Coronary artery (tissue), 2 donors: ENCODE measurements at regions not wholly inside any gene's neighbourhood (a gene's known extent, or its start where the extent isn't known, plus 50 kb on each side); places are given as distances from the start of the nearest gene placed in this dataset.

Experiments
- DNase-seq: peaks from one replicate; pipeline ENCODE4 v3.0.0-alpha.2; 2017; ENCODE audit warnings: low spot score
- H3K27ac ChIP-seq, 2 donors: fragments of 200-600 bp; sonication (generic); one replicate each; pipeline ENCODE4 v1.5.1; 2016 to 2019
- H3K4me3 ChIP-seq: fragments of 200-600 bp; sonication (generic); 2 replicates; pipeline ENCODE4 v1.5.1; 2016; ENCODE audit warnings: mild to moderate bottlenecking, moderate library complexity
- CTCF ChIP-seq: fragments of 200-600 bp; sonication (generic); IDR thresholded peaks from one replicate; pipeline ENCODE4 v1.5.1; 2019; ENCODE audit warnings: antibody characterized with exemption

- Histone ChIP-seq H3K27ac (no peak overlapping the region), H3K4me3 (no peak overlapping the region)
- no peak for DNase-seq
- no peak for TF ChIP-seq CTCF
These were observed 78.8 kb downstream of the TET3 start for GRCh38 chr2:74063486-74063885.

DNA sequence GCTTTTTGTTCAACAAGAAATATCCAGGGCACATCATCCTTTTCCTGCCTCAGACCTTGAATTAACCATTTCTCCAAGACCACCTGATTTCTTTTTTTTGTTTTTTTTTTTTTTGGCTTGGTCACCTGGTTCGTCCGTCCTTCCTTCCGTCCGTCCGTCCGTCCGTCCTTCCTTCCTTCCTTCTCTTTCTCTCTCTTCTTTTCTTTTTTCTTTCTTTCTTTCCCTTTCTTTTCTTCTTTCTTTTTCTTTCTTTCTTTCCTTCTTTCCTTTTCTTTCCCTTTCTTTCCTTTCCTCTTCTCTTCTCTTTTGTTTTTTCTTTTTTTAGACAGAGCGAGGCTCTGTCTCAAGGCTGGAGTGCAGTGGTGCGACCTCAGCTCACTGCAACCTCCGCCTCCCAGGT is 80.7 kb downstream of the TET3 start:
- no peak for TF ChIP-seq CTCF
- DNase-seq: no peak
- no peak overlapping the region for H3K27ac ChIP-seq
- no peak overlapping the region for H3K4me3 ChIP-seq

DNA sequence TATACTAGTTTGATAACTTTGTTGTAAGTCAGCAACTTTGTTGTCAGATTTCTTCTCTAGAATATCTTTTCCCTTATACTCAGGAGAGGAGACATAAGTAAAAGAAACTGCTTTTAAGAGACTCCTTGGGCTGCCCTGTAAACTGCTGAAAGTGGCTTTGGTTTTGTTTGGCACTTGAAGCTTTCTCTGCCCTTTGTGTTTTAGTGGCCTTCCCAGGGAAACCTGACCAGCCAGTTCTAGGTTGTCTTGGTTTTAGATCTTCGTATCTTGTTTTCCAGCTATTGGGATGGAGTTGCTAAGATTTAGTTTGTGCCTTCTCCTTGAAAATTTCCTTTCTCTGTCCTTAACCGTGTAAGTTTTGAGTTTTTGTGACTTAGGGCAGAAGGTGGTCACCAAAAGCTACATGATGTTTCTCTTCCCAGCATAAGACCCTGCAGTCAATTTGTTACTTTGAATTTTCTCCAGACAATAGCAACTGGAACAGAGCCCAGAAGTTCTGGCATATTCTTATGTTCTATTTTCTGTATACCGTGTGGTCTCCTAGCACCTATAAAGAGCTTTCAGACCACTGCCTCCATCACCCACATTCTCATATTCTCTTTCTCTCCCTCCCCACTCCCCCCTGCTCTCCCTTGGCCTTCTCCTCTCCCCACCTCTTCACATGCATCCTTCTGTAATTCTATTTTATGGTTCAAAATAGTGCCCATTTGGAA is 81.1 kb downstream of the BOLA3 start:
- no peak for DNase-seq
- Histone ChIP-seq H3K27ac (no peak overlapping the region), H3K4me3 (no peak overlapping the region)
- no peak for TF ChIP-seq CTCF

GRCh38 chr2:74067221-74067747 is 80.4 kb downstream of the BOLA3 start:
- no peak for TF ChIP-seq CTCF

GRCh38 chr2:74070991-74071390 is 76.7 kb downstream of the BOLA3 start:
- DNase-seq: no peak
- Histone ChIP-seq H3K27ac (no peak overlapping the region), H3K4me3 (no peak overlapping the region)
- TF ChIP-seq CTCF: no peak

More at GRCh38 chr2:74067221-74067747, 80.4 kb downstream of the BOLA3 start:
- DNase-seq: no peak
- Histone ChIP-seq H3K27ac (no peak overlapping the region), H3K4me3 (no peak overlapping the region)

GRCh38 chr2:74071426-74071825 is 76.3 kb downstream of the BOLA3 start:
- Histone ChIP-seq H3K4me3 (no peak overlapping the region), H3K27ac (no peak overlapping the region)
- no peak for TF ChIP-seq CTCF
- DNase-seq: no peak

DNA sequence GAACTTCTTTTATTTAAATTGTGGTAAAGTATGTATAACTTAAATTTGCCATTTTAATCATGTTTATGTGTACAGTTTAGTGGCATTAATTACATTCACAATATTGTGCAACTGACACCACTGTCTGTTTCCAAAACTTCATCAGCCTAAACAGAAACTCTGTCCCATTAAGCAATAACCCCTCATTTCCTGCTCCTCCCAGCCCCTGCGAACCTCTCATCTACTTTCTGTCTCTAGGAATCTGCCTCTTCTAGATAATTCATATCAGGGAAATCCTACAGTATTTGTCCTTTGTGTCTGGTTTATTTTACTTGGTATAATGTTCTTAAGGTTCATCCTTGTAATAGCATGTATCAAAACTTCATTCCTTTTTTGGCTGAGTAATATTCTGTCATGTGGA is 75.1 kb downstream of the BOLA3 start:
- no peak for DNase-seq
- Histone ChIP-seq H3K4me3 (no peak overlapping the region), H3K27ac (no peak overlapping the region)
- no peak for TF ChIP-seq CTCF
